AML-193 (cell line): ENCODE measurements at regions not wholly inside any gene's neighbourhood (a gene's known extent, or its start where the extent isn't known, plus 50 kb on each side); places are given as distances from the start of the nearest gene placed in this dataset.
"Not testable (repeated sequence)": the region's sequence is repeated elsewhere in the genome, so short reads cannot be mapped to it uniquely, and the experiment has no call there.

Experiments
- DNase-seq, 2 experiments: peaks; one replicate each; lab custom pipeline; 2025; lab: John Stamatoyannopoulos, UW

DNA sequence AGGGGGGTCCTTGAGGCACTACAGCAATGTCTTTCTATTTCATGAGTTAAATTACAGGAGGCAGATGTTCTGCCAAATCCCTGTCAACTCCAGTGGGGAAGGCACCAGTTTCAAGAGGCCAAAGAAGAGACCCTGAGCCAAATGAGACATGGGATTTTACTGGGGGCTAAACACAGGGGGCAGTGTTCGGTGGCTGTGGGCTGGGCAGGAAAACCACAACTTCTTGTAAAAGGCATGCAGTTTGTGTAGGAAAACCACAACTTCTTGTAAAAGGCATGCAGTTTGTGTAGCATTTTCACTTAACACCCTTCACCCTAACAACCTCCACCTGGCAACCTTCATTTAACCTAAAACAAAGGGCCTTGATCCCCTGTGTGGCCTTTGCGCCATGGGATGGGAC is 61.0 kb downstream of the POLR2M start:
- DNase-seq, result no peak

GRCh38 chr15:57769266-57769665 is 62.8 kb downstream of the POLR2M start:
- no peak for DNase-seq

DNA sequence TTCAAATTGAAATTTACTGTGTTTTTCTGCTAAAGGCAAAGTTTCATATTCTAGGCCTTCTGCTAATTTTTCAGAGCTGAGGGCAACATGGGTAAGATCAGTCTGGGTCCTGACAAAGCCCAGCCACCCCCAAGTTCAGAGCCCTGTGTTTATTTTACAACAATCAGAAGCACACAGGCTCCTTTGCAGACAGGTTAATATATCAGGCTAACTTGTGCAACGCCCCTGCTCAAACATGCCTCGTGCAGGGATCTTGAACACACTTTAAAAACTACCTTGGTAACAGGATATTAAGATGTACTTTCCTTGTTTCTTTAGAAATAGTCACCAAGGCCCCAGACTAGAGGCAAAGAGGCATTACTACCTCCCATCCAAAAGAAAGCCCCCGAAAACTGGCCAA is 64.0 kb downstream of the POLR2M start:
- no peak for DNase-seq

DNA sequence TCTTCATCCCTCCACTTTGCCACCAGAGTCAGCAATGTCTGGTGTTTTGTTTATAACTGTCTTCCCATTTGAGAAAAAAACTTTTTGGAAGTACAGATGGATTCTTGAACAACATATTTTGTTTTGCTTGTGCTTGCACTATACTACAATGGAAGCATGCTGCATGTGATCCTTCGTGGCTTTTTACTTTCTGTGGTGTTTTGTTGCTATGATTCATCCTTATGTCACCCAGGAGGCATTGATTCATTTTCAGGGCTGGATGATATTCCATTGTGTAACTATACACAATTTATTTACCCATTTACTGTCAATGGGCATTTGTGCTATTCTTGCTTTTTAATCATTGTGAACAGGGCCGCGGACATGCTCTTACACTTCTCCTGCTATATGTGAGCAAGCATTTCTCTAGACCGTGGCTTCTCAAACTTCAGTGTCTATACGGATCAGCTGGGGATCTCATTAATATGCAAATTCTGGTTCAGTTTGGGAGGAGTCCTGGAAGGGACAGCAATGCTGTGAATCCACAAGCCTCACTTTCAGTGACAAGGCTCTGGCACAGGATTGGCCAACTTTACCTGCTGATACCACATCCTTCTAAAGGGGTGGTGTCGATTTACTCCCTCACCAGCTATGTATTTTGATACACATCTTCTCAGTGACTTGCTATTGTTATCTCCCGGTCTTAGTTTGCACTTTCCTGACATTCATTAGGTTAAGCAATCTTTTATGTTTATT is 65.9 kb downstream of the POLR2M start:
- no peak for DNase-seq

GRCh38 chr15:57773051-57773450 is 66.5 kb downstream of the POLR2M start:
- DNase-seq, result no peak

DNA sequence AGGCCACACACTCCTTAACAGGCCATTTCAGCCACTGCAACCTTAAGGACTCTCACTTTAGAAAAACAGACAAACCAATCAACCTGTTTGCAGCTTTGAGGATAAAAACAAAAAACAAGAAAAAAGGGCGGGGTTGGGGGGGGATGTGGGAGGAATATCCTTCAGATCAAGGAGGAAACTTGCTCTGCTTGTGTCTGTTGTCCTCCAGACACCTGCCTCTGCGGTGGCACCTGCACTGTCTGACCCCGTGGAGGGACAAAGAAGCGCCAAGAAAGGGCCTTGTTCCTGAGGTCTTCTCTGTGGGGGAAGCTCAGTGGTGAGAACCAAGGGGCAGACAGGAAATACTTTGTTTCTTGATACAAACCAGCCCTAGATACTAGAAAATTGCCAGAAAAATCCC is 70.5 kb downstream of the POLR2M start:
- DNase-seq, result no peak

- DNase-seq, result no peak
These were observed 74.0 kb downstream of the POLR2M start for GRCh38 chr15:57780471-57780870.

DNA sequence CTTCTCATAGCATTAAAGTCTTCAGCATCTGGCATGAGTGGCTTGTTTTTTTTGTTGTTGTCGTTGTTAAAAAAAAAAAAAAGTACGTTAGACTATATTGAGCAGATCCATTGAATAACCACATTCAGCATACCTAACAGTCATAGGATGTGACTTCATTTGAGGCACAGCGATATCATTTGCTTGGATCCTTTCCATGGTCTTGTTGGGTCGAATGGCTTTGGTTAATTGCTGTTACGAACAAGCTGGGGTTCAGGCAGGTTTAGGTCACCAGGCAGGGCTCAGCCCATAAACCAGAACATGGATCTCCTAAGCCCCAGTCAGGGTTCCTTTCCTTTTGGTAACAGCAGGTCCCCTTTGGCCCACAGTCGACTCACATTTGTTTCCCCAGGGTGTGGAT is 76.2 kb downstream of the POLR2M start:
- no peak for DNase-seq

DNA sequence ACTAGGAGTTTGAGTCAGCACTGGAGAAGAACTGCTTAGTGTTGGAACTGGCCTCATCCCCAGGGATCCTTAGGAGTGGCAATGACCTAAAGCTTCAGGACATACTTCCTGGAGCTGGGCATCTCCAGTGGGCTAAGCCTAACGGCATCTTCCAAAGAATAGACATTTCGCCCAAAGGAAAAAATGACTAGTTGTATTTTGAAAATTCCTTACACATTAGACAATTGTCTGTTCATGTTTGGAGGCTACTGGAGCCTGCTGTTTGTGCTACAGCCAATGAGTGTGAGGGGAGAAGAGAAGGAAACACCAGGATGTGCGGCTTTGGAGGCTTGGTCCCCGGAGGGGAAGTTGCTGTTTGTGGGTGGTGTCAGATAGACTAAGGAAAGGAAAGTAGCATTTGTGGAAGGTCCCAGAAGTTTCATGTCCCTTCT is 77.6 kb downstream of the POLR2M start:
- DNase-seq, result no peak

- DNase-seq, result no peak
These were observed 78.5 kb downstream of the POLR2M start for GRCh38 chr15:57785039-57785438.

DNA sequence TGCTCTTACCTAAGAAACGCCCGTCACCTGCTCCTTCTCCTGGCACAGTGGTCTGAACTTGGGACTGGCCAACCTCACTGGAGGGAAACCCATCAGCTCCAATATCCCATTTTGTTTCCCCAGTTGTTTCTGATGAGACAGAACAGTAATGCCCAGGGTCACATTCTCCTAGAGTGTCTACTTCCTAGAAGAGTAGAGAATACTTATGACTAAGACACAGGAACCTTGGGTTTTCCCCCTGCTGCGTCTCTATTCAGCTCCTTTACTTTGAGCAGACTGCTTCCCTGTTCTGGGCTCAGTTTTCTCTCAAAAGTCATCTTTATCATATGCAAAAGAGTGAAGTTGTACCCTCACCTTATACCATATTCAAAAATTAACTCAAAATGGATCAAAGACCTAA is 79.4 kb downstream of the POLR2M start:
- DNase-seq, result no peak

DNA sequence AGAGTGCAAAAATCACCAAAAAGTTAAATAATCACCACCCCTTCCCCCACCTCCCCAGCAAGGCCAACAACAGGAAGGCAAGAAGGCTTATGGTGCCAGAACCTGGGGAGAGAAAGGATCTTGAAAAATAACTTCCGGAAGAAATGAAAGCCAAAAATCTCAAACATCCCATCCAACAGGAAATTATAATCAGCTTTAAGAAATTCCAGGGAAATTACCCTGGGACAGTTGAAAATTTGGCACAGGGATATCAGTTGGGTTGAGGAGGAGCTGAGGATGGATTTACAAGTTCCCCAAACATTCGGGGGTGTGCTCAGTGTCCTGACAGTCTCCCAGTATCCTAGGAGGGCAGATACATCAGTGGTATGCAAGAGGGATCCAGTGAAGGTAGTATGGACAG is 82.7 kb downstream of the POLR2M start:
- no peak for DNase-seq

GRCh38 chr15:57792724-57793449 is 86.4 kb downstream of the POLR2M start:
- DNase-seq, result no peak

DNA sequence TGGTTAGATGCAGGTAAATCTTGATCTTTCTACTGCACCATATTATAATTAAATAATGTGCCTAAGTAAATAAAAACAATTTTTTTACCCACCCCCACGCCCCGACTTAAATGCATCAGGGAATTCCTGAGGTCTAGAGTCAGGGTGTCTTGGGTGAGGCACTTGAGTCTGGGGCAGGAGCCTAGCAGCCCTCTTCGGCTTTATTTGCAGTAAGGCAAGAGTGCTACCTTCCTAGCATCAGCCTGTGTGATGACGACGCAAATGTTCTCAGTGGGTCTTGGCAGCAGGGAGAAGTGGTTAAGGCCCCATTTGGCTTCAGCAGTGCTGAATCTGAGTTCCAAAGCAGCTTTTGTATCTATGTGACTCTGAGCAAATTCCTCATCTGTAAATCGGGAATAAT is 88.7 kb downstream of the POLR2M start:
- DNase-seq, result no peak

DNA sequence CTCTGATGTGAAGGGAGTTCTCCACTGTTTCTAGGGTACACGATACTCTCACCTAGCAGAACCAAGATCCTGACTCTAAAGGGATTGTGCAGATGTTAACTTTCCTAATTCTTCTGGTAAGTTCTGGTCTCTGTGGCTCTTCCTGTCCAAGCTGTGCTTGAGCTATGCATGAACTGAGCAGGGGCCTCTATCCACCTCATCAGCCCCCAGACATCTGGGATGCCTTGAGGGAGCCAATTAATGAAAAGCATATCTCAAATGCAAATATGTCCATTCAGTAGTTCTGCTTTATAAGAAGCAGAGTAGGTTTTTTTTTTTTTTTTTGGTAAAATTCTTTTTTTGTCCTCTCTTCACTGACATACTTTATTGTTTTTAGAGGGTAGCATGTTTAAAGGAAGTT is 89.6 kb downstream of the POLR2M start:
- DNase-seq, result no peak

DNA sequence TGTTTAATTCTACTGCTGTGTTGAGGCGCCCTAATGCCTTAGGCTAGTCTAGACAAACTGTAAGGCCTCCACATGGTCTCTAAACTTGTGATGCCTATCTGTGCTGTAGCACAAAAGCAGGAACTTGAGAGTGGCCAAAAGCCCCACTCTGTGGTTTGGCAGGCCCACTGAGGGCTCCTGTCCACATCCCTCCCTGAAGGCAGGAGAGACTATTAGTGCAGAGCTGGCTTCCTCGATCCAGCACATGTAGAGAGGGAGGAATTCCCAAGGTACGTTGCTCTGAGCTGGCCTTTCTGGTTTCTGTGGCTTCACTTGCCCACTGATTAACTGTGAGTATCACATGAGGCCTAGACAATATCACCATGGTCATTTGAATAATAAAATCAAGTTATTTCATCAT is 90.6 kb downstream of the POLR2M start:
- DNase-seq, result no peak

DNA sequence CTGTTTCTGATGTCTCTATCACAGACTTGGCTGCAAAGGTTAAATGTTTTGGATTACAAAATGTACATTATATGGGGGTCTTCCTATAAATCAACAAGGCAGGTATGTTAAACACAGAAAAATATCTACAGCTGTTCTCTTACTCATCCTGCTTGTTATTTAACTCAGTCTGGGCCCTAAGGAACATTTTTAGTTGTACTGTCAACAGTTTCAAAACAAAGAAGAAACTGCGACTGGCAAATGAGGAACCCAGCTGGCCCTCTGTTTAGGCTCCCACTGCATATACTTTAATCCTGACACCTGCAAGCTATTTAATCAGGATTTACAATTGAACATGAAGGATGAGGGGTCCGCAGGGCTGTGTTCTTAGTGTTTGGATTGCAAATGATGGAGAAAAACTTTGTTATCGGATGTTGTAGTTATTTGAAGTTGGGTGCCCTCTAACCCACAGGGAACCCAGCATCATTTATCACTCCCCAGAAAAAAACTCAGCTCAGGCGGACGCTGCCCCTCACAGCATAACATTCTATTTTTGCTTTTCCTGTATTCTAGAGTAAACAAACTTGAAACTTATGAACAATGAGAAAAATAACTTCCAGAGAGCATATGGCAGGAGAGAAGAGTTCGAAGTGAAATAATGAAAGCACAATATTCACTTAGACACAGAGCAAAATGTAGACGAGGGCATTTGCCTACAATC is 91.2 kb downstream of the POLR2M start:
- no peak for DNase-seq

DNA sequence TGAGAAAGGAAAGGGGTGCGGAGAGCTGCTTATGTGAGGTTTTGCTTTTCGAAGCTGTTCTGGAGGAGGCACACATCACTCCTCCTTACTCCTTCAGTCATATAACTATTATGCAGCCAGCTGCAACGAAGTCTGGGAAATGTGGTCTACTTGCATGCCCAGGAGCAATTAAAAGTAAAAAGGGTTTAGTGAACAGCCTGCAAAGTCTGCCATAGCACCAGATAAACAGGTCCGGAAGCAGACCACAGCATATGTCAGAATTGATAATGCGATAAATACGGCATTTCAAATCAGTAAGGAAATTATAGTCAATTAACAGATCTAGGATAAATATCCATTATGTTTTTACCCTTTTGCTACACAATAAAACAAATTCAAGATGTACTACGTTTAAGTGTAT is 99.5 kb downstream of the POLR2M start:
- DNase-seq, result no peak

GRCh38 chr15:57809285-57809684 is 102.8 kb downstream of the POLR2M start:
- DNase-seq, result not testable (repeated sequence)

DNA sequence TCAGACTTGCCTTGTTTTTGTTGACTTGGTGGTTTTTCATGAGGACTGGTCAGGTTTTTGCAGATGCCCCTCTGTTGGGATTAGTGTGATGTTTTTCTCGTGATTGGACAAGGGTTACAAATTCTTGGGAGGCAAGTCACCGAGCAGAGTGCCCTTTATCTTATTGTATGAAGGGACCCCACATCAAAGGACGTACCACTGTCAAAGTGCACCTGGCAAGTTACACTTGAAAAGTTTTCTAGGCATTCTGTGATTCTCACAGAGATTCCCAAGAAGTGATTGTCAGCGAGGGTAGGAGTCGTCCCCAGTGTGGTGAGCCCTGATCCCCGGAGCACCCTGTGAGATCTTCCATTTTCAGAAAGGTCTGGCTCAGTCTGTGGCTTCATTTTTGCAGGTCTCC is 110.1 kb downstream of the POLR2M start:
- DNase-seq, result no peak

GRCh38 chr15:57819646-57820045 is 113.1 kb downstream of the POLR2M start:
- no peak for DNase-seq

DNA sequence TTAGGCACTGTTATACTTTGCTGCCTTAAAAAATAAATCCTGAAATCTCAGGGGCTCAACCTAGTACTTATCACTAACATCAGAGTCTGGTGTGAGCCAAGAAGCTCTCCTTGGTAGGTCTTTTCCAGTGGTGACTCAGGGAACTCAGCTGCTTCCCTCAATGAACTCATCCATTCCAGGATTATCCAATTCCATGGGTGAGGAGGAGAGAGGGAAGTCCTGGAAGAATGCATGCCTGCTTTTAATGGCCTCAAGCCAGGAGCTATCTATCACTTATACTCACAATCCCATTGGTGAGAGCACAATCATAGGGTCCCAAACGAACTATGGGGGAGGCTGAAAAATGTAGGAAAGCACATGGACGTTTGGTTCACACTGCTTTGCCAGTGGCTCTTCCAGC is 113.6 kb downstream of the POLR2M start:
- DNase-seq, result no peak

GRCh38 chr15:57821826-57822225 is 115.3 kb downstream of the POLR2M start:
- no peak for DNase-seq
